COLO829 (cell line): ENCODE measurements at regions not wholly inside any gene's neighbourhood (a gene's known extent, or its start where the extent isn't known, plus 50 kb on each side); places are given as distances from the start of the nearest gene placed in this dataset.

Experiments
- DNase-seq: peaks from one replicate; pipeline ENCODE4 v3.0.0; 2012; ENCODE audit warnings: low spot score

DNA sequence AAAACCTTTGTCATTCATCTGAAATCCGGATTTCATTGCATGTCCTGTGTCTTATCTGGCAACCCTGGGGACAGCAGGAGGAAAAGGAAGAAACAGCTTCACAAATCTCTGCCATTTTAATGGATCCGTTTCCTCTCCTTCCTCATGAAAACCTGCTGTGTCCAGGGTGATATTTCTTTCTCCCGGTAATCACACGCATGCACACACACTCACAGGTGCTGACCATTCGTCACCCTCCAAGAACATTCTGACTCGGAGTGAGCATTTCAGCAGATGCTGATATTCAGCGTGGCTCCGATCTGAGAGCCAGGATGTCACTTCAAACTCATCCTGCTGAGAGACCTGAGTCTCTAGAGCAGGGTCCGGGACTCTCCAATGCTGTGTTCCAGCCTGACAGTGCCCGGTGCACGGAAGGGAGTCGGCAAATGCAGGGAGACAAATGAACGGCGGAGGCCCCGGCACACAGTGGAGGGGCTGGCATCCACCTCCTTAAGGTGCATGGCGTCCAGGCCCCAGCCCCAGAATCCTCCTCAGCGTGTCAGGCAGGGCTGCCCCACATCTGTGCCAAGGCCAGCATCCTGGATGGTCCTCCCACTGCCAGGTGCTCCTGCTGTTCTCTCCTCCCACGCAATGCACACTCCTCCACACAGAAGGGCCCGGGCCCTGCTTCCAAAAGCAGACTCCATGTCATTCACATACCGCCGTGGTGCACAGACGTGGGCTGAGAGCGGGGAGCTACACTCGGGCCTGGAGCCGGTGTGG is 70.7 kb downstream of the RBFOX3 start:
- no peak for DNase-seq

DNA sequence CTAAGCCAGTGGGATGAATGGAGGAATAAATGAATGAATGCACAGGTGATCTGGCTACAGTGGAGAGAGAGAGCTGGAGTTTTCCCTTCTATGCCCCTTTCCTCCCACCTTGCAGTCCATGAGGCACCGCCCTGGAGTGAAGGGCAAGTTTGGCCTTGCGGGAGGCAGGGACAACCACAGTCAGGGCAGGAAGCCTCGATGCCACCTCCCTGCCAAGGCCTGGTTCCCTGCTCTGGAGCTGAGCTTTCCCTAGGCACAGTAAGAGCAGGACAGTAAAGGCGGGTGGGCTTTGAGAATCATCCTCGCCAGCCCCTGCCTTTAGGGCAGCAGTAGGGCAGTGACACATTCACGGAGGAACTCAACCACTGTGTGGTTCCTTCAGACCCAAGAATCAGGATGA is 72.6 kb downstream of the RBFOX3 start:
- no peak for DNase-seq

DNA sequence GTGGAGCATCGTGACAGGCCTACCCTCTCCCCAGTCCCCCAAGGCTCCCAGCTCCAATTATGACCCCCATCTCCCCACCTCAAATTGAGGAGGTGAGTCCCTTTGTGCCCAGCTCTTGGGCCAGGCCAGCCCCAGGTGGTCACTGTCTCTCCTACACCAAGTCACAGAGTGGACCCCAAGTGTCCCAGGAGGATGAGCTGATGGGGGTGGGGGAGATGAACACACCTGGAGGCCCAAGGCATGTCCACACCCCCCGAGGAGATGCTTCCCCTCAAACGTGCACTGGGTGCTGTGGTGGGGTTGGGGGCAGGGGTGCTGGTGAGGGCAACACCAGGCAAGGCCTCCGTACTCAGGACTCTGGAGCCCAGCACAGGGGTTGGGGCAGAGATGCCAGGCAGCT is 73.2 kb downstream of the RBFOX3 start:
- no peak for DNase-seq

DNA sequence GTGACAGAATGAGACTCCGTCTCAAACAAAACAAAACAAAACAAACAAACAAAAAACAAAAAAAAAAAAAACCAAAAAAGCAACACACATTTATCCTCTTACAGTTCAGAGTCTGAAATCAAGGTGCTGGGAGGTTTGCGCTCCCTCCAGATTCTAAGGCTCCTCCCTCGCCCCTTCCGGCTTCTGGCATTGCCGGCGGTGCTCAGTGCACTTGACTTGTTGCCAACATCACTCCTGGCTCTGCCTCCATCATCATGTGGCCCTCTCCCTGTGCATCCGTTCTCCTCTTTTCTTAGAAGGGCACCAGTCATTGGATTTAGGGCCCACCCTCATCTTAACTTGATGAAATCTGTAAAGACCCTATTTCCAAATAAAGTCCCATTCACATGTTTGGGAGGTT is 73.8 kb downstream of the RBFOX3 start:
- no peak for DNase-seq

DNA sequence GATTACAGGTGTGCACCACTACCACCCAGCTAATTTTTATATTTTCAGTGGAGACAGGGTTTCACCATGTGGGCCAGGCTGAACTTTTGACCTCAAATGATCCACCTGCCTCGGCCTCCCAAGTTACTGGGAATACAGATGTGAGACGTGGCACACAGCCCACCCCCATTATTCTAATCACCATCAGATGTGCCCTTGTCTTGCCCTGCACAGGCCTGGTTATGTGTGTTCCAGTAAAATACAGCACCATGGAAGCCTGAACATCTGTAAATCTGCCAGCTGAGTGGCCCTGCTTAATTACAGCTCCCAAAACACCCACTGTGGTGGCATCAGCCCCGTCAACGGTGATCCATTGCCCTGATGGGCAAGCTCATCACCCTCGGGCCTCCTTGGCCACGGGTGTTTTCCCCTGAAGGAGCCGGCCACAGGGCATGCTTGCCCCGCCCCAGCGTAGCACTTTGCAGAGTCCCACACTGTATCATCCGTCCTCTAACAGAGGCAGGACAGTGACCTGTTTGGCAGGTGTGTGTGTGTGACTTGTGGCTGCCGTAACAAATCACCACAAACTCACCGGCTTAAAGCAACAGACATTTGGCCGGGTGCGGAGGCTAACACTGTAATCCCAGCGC is 74.5 kb downstream of the RBFOX3 start:
- DNase-seq, result no peak

DNA sequence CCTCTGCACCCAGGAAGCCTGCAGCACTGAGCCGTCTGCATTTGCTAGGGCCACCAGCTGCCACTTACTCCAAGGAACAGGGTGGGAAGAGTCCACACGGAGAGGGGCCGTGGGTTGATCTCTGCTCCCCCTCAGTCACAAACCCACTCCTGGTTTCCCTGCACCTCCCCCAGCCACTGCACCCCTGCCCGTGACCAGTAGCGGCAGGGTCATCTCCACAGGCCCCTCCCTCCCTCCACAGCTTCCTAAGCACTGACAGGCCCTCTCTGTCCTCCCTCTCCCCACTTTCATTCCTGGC is 75.2 kb downstream of the RBFOX3 start:
- no peak for DNase-seq

DNA sequence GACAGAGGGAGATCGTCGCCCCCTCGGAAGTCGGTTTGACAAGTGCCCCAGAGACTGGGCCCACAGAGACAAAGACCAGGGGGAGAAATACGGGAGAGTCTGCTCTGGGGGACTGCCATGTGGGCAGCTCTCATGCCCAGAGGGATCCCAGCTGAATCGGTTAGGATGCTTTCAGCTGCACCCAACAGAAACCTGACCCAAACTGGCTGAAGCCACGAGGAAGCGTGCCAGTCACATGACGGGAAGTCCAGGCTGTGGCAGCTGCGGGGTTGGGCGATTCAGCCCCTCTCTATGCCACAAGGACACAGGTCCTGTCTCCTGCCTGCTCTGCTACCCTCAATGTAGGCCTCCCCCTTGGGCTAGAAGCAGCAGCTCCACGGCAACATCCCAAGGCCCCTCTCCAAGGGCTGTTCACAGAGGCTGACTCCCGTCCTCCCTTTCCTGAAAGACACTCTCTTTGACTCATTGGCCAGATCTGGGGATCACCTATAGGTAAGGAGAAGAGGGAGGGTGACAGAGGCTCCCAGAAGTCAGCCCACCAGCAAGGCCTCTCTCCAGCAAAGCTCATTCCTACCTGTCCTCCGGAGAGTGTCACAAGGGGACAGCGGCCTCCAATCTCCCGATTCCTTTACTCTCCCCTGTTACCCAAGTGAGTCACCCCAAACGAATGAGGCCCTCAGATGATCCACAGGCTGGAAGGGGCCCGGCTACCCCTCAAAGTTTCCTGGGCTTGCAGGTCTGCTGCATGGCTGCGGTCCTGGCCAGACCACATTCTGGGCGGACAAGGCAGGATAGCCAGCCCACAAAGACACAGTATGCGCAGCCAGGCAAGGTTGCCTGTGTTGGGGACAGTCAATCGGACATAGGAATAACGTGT is 75.8 kb downstream of the RBFOX3 start:
- no peak for DNase-seq

DNA sequence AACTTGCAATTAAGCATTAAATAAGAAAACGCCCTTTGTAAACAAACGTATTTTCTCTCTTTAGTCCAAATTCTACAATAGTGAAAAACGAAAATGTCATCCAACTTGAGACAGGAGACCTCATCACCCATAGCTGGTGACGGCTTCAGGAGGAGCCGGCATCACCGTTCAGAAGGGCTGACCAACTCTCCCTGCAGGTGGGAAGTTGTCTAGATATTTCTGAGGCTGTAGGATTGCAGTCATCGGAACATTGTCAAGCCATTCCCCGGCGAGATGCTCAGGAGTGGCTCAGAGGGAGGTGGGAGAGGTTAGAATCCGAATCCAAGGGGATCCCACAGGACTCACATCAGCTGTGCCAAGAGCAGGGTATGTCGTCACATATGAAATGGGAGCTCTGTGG is 76.7 kb downstream of the RBFOX3 start:
- DNase-seq, result no peak

DNA sequence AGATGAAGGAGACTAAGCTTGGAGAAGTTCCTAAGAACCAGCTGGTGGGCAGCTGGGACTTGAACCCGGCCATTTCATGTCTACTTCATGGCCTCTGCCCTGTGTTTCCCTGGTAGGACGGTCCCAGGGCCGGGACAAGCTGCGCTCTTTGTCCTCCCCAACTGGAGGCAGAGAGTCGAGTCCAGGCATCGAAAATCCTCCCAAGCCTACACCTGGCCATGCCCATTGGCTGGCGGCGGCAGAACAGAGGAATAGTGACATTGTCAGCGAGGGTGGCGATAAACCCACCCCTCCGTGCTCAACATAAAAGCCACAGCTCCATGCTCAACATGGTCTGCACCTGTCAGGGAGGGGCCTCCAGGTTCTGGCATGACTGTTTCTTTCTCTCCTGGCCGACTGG is 77.7 kb downstream of the RBFOX3 start:
- no peak for DNase-seq

DNA sequence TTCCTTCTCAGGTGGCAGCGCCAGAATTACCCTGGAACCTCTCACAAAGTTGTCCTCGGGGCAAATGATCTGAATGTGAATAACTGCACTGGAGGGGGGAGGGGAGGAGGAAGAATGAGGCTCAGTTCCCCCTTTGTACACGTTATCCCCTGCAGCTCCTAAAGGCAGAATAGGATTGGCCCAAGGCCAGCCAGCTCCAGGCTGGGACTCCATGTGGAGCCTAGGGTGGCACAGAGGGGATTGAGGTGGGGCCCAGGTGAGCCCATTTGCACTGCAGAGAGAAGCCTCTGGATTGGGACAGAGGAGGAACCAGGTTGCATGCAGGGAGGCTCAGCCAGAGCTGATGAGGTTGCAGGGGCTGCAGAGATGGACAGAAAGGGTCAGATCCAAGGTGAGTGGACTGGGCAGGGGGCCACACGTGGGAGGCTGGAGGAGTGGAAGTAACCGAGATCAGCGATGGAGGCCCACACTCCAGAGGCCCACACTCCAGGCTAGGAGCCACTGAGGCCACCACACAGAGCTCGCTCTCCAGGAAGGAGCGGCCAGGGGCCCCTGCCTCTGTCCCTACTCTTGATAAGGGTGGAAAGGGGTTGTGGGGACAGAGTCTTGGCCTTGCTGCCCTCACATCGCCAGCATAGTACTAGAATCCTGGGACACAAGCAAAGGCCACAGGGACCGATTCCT is 78.6 kb downstream of the RBFOX3 start:
- DNase-seq, result no peak

DNA sequence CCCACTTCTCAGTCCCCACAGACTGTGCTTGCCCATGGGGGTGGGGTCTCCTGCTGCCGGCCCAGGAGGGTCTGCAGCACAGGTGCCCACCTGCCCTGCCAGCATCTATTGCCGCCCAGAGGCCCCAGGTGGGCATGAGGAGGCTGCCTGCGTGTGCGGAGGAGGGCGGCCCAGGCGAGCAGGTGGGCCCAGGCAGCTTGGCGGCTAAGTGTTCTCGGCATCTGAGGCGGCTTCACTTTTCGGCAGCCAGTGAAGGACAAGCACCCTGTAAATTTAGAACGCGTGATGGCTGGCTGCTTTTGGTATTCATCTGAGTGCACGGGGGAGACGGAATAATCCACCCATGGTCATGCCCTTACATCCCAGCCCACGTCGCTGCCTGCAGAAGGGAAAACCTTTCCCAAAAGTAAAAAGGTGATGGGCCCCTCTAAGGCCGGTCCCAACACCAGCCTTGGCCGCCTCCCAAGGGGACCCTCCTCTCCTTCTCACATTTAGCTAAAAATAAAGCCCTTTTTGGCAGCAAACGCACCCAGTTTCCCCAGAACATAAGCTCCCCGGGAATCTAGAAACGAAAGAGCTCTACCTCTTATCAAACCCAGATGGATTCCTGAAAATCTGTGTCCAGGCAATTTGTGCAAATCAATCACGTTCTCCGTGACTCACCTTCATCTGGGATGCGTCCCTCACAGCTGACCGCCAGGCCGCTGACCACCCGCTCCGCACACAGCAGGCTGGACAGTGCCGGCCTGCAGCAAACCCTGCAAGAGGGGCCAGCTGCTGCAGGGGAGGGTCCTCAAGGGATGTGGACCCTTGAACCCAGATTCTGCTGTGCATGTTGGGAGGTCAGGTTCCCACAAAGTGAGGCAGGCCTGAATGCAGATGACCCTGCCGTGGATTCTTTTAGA is 79.4 kb downstream of the RBFOX3 start:
- DNase-seq, result no peak

DNA sequence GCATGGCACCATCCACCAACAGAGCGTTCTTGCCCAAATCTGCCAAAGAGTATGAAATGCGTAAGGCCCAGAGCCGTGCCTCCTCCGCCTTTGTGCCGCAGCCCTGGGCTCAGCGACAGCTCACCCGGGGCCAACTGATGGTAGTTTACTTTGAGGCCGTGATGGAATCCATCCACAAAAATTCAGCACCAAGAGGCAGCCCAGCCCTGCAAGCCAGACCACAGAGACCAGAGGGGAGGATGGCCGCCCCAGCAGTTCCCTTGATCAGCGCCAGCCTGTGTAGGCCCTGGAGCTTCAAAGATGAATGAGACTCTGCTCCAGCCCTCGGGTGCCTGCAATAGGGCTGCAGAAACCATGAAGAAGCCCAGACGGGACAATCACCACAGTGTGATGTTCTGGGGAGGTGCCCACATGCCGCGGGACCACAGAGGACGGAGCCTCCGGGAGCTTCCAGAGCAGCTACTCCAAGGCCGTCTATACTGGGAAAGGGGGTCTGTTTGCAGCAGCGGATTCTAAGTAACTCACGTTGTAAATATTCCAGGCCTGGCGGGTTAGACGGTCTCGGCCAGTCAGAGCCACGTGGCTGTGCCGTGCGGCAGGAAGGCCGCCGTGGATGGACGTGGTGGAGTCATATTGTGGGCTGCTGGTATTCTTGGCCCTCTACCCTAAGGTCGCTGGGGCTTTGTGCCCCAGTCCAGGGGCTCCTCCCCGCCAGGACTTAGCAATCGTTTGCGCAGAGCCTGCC is 80.3 kb downstream of the RBFOX3 start:
- no peak for DNase-seq

DNA sequence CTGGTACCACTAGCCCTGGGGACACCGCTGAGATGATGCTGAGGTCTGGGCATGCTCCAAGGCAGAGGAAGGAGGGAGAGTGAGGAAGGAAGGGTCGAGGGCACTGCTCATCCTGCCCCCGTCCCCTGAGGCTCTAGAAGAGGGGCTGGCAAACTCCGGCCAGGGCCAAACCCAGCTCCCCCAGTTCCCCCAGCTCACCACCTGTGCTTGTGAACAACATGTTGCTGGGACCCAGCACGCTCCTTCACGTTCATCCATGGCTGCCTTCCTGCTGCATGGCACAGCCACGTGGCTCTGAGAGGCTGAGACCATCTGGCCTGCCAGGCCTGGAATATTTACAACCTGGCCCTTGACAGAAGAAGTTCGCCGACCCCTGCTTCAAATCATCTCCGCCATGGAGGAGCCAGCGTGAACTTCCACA is 81.2 kb downstream of the RBFOX3 start:
- DNase-seq, result no peak

DNA sequence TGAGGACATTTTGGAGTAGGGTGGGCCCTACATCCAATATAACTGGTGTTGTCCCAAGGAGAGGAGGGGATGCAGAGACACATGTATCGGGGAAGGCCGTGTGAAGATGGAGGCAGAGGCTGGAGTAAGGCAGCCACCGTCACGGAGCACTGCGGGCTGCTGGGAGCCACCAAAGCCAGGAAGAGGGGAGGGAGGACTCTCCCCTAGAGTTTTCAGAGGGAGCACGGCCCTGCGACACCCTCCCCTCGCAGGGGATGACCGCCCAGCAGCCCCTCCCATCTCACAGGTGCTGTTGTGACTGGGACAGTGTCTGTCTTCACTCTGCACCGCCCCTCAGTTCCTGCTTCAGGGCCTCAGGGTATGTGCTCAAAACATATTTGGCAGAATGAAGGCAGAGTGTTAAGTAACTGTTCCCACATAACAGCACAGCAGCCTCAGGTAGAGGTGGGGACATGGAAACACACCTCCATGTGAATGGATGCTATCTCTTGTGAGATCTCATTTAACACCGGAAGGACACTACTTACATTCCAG is 82.2 kb downstream of the RBFOX3 start:
- DNase-seq, result no peak

DNA sequence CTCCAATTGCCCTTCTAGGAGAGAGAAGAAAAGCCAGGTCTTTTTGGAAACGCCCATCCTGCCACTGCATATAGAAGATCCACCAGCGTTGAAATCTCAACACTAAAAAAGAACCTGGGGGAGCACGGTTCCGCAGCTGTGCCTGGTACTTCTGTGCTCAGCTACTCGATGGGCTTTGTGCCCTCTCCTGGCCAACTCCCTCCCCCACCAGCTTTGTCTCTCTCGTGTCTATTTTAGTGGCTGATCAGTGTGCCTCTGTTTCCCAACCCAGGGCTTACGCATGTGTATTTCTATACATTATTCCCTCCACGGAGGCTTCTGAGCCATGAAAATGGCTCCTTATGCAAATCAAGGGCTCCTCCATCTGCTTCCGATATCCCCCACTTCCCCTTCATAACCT is 83.5 kb downstream of the RBFOX3 start:
- DNase-seq, result no peak

DNA sequence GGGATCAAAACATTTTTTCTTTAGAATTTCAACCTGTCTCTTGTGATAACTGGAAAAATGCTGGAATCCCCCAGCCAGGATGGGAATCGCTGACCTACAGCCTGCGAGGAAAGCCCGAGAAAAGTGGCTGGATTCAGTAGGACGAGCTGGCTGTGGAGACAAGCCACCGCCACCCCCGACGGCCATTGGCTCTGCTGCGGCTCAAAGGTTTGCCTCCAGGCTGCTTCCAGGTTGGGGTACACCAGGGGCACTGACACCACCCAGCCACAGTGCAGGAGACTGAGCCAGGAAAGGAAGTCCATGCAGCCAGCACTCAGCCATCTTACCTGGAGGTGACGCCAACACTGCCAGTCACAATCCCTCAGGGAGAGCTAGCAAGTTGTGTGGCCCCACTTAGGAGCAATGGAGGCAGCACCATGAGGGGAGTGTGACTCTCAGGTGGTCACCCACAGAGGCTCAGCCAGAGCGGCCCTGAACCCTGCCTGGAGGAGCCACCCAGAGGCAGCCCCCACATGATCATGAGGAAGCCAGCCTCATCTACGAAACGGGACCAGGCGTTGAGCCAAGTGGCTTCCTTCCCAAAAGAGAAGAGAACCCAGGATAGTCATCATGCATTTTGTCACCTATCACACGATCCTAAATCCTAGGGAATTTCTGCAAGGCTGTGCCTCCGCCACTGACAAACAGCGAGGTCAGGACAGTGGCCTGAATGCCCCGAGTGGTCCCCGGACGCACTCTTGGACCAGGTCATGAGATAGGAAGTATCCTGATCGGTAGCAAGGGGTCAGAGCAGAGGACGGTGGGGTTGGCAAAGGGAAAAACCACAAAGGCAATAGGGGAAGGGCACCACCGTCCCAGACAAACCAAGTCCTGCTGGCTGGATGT is 84.8 kb downstream of the RBFOX3 start:
- DNase-seq, result no peak

DNA sequence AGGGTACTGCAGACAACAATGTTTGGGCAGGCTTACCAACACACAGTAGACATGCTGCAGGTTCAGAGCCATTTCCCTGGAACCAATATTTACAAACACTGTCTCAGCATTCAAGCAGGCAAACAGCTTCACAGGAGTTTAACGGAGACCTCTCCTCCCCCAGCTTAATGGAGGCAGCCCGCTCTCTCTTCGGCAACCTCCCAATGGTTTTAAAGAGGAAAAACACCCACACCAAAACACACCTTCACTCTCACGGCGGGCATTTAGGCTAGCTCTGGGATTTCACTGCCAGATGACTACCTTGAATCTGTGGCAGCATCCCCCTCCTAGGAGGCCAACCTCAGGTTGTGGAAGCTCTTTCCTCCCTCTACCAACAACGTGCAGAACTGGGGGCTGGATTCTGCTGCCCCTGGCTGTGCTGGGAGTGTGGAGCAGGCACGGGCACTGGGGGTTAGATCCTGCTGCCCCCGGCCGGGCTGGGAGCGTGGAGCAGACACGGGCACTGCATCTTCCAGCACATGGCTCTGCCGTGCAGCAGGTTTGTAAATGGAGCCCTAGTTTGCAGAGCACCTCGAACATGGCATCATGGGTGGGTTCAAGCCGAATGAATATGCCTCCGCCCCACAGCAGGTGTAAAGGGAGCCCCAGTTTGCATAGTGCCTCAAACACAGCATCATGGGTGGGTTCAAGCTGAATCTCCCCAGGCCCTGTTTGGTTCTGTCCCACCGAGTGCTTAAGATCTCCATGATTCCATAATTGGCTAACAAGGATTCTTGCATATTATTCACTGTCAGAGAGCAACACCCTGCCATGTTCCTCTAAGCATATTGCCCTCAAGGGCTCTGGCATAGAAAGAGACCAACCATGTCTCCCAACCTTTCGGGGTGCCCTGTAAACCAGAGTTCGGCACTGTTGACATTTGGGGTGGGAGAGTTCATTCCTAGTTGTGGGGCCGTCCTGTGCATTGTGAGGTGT is 86.4 kb downstream of the RBFOX3 start:
- DNase-seq, result no peak

DNA sequence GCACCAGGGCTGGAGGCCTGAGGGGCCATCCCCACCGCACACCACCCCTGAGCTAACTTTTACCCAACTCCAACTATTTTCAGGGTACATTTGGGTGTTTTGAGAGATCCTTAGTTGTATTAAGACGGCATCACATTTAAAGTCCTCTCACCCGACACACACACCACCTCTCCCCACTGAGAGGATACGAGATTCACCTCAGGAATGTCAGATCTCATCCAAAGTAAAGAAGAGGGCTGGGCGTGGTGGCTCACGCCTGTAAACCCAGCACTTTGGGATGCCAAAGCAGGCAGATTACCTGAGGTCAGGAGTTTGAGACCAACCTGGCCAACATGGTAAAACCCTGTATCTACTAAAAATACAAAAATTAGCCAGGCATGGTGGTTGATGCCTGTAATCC is 88.4 kb downstream of the RBFOX3 start:
- DNase-seq, result no peak
